Neural crest cell (in vitro differentiated cells): ENCODE measurements at regions not wholly inside any gene's neighbourhood (a gene's known extent, or its start where the extent isn't known, plus 50 kb on each side); places are given as distances from the start of the nearest gene placed in this dataset.

Source experiments
- DNase-seq: peaks from one replicate; pipeline ENCODE4 v3.0.0; 2021; ENCODE audit warnings: low read depth, mixed read lengths, low spot score
- H3K27ac Mint-ChIP-seq: one replicate; pipeline ENCODE4 v1.8.0; 2021; ENCODE audit warnings: mild to moderate bottlenecking, mixed read lengths; ENCODE audit not compliant: unreplicated experiment
- H3K27me3 Mint-ChIP-seq: 2 replicates; pipeline ENCODE4 v1.8.0; 2021; ENCODE audit warnings: low read depth, mild to moderate bottlenecking, mixed read lengths
- H3K36me3 Mint-ChIP-seq: 2 replicates; pipeline ENCODE4 v1.8.0; 2021; ENCODE audit warnings: low read depth, mild to moderate bottlenecking, mixed read lengths
- H3K4me1 Mint-ChIP-seq: 2 replicates; pipeline ENCODE4 v1.8.0; 2021; ENCODE audit warnings: mixed read lengths
- H3K4me3 Mint-ChIP-seq: one replicate; pipeline ENCODE4 v1.8.0; 2021; ENCODE audit warnings: mild to moderate bottlenecking, mixed read lengths
- H3K9me3 Mint-ChIP-seq: 2 replicates; pipeline ENCODE4 v1.8.0; 2021; ENCODE audit warnings: mixed read lengths
- CTCF ChIP-seq: fragments of 200-600 bp; sonication (generic); conservative IDR thresholded peaks from 2 replicates; pipeline ENCODE4 v1.5.0; 2021; ENCODE audit warnings: antibody characterized with exemption, mild to moderate bottlenecking

GRCh38 chr11:15326520-15326919 lies 211.8 kb downstream of the INSC start:
- no peak overlapping the region for H3K4me3 Mint-ChIP-seq
- H3K36me3 Mint-ChIP-seq, result no peaks in the 10 kb centered on the region
- H3K4me1 Mint-ChIP-seq, result peaks cover 13% of the 10 kb centered on the region
- no peaks in the 10 kb centered on the region for H3K9me3 Mint-ChIP-seq
- no peak for DNase-seq
- no peak for TF ChIP-seq CTCF
- H3K27ac Mint-ChIP-seq, result no peak overlapping the region
- no peaks in the 10 kb centered on the region for H3K27me3 Mint-ChIP-seq

GRCh38 chr11:15327786-15328231 lies 213.1 kb downstream of the INSC start:
- Mint-ChIP-seq H3K27ac (peak overlapping the region; percentile 37), H3K9me3 (no peaks in the 10 kb centered on the region)
- peak; percentile 77 for DNase-seq

GRCh38 chr11:15333407-15333806 lies 218.7 kb downstream of the INSC start:
- H3K9me3 Mint-ChIP-seq, result no peaks in the 10 kb centered on the region

More at GRCh38 chr11:15327786-15328231, 213.1 kb downstream of the INSC start:
- Mint-ChIP-seq H3K4me1 (peaks cover 8% of the 10 kb centered on the region), H3K27me3 (no peaks in the 10 kb centered on the region), H3K36me3 (no peaks in the 10 kb centered on the region), H3K4me3 (no peak overlapping the region)
- peak; percentile 81 for TF ChIP-seq CTCF

GRCh38 chr11:15334766-15335165 lies 220.0 kb downstream of the INSC start:
- DNase-seq, result no peak
- H3K4me3 Mint-ChIP-seq, result no peak overlapping the region
- TF ChIP-seq CTCF, result no peak
- H3K27ac Mint-ChIP-seq, result no peak overlapping the region
- H3K4me1 Mint-ChIP-seq, result no peaks in the 10 kb centered on the region
- H3K9me3 Mint-ChIP-seq, result peaks cover 5% of the 10 kb centered on the region
- H3K36me3 Mint-ChIP-seq, result peaks cover 2% of the 10 kb centered on the region
- H3K27me3 Mint-ChIP-seq, result no peaks in the 10 kb centered on the region

More at GRCh38 chr11:15333407-15333806, 218.7 kb downstream of the INSC start:
- Mint-ChIP-seq H3K27me3 (no peaks in the 10 kb centered on the region), H3K36me3 (no peaks in the 10 kb centered on the region), H3K27ac (no peak overlapping the region), H3K4me1 (no peaks in the 10 kb centered on the region), H3K4me3 (no peak overlapping the region)
- no peak for TF ChIP-seq CTCF
- no peak for DNase-seq

GRCh38 chr11:15336021-15336420 lies 221.3 kb downstream of the INSC start:
- H3K36me3 Mint-ChIP-seq, result peaks cover 2% of the 10 kb centered on the region
- no peak for TF ChIP-seq CTCF
- no peaks in the 10 kb centered on the region for H3K4me1 Mint-ChIP-seq
- H3K27ac Mint-ChIP-seq, result no peak overlapping the region
- H3K27me3 Mint-ChIP-seq, result no peaks in the 10 kb centered on the region
- H3K4me3 Mint-ChIP-seq, result no peak overlapping the region
- H3K9me3 Mint-ChIP-seq, result peaks cover 10% of the 10 kb centered on the region
- no peak for DNase-seq

- no peak overlapping the region for H3K4me3 Mint-ChIP-seq
- no peak for DNase-seq
- peaks cover 10% of the 10 kb centered on the region for H3K9me3 Mint-ChIP-seq
- no peaks in the 10 kb centered on the region for H3K27me3 Mint-ChIP-seq
- no peak for TF ChIP-seq CTCF
- H3K4me1 Mint-ChIP-seq, result peaks cover 3% of the 10 kb centered on the region
- no peak overlapping the region for H3K27ac Mint-ChIP-seq
- peaks cover 2% of the 10 kb centered on the region for H3K36me3 Mint-ChIP-seq
Observed at GRCh38 chr11:15339302-15339701, 224.6 kb downstream of the INSC start.
